Memory B cell (primary cell): ENCODE measurements at regions not wholly inside any gene's neighbourhood (a gene's known extent, or its start where the extent isn't known, plus 50 kb on each side); places are given as distances from the start of the nearest gene placed in this dataset.

Source experiments
- ATAC-seq: fragments of 150-1000 bp; cut with Tn5 transposase; 2 replicates; pipeline ENCODE4 v1.10.0; 2021; ENCODE audit warnings: low read depth, mild to moderate bottlenecking, moderate library complexity
- DNase-seq, 2 donors: peaks; one replicate each; pipeline ENCODE4 v3.0.0; 2022; ENCODE audit warnings: low spot score in 2 of 2
- H3K27ac Mint-ChIP-seq: one replicate; pipeline ENCODE4 v1.8.0; 2022; ENCODE audit warnings: mild to moderate bottlenecking, moderate library complexity, mixed read lengths
- H3K27me3 Mint-ChIP-seq: one replicate; pipeline ENCODE4 v1.8.0; 2022; ENCODE audit warnings: mixed read lengths
- H3K36me3 Mint-ChIP-seq: one replicate; pipeline ENCODE4 v1.8.0; 2022; ENCODE audit warnings: mild to moderate bottlenecking, mixed read lengths
- H3K4me1 Mint-ChIP-seq: one replicate; pipeline ENCODE4 v1.8.0; 2022; ENCODE audit warnings: mixed read lengths
- H3K4me3 Mint-ChIP-seq: one replicate; pipeline ENCODE4 v1.8.0; 2022; ENCODE audit warnings: mild to moderate bottlenecking, moderate library complexity, mixed read lengths
- H3K9me3 Mint-ChIP-seq: one replicate; pipeline ENCODE4 v1.8.0; 2022; ENCODE audit warnings: mixed read lengths

DNA sequence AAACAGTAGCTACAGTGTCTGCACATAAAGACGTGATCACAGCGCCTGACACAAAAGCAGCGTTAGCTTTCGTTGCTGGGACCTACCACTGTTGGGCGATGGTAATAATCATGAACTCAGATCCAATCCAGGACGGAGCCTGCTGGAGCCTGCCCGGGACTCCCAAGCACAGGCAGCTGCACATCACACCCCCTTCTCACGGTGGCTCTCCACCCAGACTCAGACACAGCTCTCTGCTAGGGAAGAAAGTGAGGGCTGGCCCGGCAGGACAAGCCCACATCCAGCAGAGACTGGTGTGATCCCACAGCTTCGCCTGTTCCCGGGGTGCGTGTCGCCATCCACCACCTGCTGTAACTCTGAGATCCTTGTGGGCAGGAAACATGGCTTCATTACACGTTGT, 49.9 kb upstream of the FOXN3 start:
- H3K36me3 Mint-ChIP-seq, result peaks cover 8% of the 10 kb centered on the region
- no peaks in the 10 kb centered on the region for H3K27me3 Mint-ChIP-seq
- H3K9me3 Mint-ChIP-seq, result no peaks in the 10 kb centered on the region
- H3K27ac Mint-ChIP-seq, result no peak overlapping the region
- DNase-seq (no peak), ATAC-seq (no peak)
- no peak overlapping the region for H3K4me3 Mint-ChIP-seq
- peaks cover 18% of the 10 kb centered on the region for H3K4me1 Mint-ChIP-seq
